Esophagus muscularis mucosa (tissue), 3 donors: ENCODE measurements at regions not wholly inside any gene's neighbourhood (a gene's known extent, or its start where the extent isn't known, plus 50 kb on each side); places are given as distances from the start of the nearest gene placed in this dataset.

Source experiments
- EP300 ChIP-seq: sonication (generic); formaldehyde crosslinking; IDR thresholded peaks from one replicate; pipeline ENCODE4 v1.6.1; 2017; ENCODE audit warnings: antibody characterized with exemption
- TF ChIP-seq, protein P1 (sequence below), 3 experiments: fragments of 200-600 bp in 2 of 3; fragments of 450-650 bp in 1 of 3; sonication (generic) in 2 of 3; IDR thresholded peaks; one replicate each; pipeline ENCODE4 v1.5.1; 2017 to 2019; ENCODE audit warnings: antibody characterized with exemption in 3 of 3, mild to moderate bottlenecking in 2 of 3, moderate library complexity in 1 of 3

DNA sequence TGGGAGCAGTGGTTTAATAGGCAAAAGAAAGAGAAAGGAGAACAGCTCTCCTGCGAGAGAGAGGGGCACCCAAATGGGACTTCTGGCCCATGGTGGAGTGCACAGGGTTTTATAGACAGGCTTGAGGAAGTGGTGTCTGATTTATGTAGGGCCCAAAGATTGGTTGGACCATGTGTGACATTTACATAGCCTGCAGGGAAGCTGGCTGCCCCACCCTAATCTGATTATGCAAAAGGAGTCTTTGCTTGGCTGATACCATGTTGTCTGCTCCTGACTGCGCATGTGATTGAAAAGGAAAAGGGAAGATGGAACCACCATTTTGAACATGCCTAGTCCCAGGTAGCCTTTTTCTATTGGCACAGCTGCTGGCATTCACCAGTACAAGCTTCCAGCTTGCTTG, 100.0 kb upstream of the DIPK2B start:
- TF ChIP-seq, protein P1, sequence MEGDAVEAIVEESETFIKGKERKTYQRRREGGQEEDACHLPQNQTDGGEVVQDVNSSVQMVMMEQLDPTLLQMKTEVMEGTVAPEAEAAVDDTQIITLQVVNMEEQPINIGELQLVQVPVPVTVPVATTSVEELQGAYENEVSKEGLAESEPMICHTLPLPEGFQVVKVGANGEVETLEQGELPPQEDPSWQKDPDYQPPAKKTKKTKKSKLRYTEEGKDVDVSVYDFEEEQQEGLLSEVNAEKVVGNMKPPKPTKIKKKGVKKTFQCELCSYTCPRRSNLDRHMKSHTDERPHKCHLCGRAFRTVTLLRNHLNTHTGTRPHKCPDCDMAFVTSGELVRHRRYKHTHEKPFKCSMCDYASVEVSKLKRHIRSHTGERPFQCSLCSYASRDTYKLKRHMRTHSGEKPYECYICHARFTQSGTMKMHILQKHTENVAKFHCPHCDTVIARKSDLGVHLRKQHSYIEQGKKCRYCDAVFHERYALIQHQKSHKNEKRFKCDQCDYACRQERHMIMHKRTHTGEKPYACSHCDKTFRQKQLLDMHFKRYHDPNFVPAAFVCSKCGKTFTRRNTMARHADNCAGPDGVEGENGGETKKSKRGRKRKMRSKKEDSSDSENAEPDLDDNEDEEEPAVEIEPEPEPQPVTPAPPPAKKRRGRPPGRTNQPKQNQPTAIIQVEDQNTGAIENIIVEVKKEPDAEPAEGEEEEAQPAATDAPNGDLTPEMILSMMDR (IDR thresholded peaks at IDR 0.05) = no peak
- TF ChIP-seq EP300 = no peak
